Keratinocyte (primary cell): ENCODE measurements at regions not wholly inside any gene's neighbourhood (a gene's known extent, or its start where the extent isn't known, plus 50 kb on each side); places are given as distances from the start of the nearest gene placed in this dataset.

Experiments used
- CTCF ChIP-seq, 3 experiments: IDR thresholded peaks in 1 of 3; conservative IDR thresholded peaks in 1 of 3; optimal IDR thresholded peaks in 1 of 3; 2 replicates in 2 of 3; 3 replicates in 1 of 3; pipeline versions ENCODE3 to v1.5.1; 2011; ENCODE audit warnings: low read length in 3 of 3, mild to moderate bottlenecking in 3 of 3, moderate library complexity in 2 of 3, control low read depth in 1 of 3, inconsistent platforms in 1 of 3; ENCODE audit not compliant: insufficient read depth in 2 of 3; ENCODE audit errors: extremely low read depth in 1 of 3
- EZH2 ChIP-seq: IDR thresholded peaks from one replicate; pipeline ENCODE4 v1.6.1; 2012; ENCODE audit warnings: inconsistent platforms, mild to moderate bottlenecking, low read length, moderate library complexity

- TF ChIP-seq CTCF (optimal IDR thresholded peaks at IDR 0.05 in 1 of 3, IDR thresholded peaks at IDR 0.05 in 1 of 3, conservative IDR thresholded peaks at IDR 0.05 in 1 of 3; ENCODE audit: extremely low read depth in 1 of 3, insufficient read depth in 2 of 3, low read length in 3 of 3) (no peak), EZH2 (no peak)
Measured at GRCh38 chr6:79302341-79302740, 67.9 kb upstream of the HMGN3 start.
